Activated CD4-positive, alpha-beta T cell treated with anti-CD3 and anti-CD28 coated beads for 24 hours (primary cell): ENCODE measurements at regions not wholly inside any gene's neighbourhood (a gene's known extent, or its start where the extent isn't known, plus 50 kb on each side); places are given as distances from the start of the nearest gene placed in this dataset.
"Not testable (repeated sequence)": the region's sequence is repeated elsewhere in the genome, so short reads cannot be mapped to it uniquely, and the experiment has no call there.

ENCODE experiments used
- DNase-seq, 2 donors: peaks; one replicate each; pipeline ENCODE4 v3.0.0-alpha.2; 2020; ENCODE audit warnings: low read depth in 2 of 2

DNA sequence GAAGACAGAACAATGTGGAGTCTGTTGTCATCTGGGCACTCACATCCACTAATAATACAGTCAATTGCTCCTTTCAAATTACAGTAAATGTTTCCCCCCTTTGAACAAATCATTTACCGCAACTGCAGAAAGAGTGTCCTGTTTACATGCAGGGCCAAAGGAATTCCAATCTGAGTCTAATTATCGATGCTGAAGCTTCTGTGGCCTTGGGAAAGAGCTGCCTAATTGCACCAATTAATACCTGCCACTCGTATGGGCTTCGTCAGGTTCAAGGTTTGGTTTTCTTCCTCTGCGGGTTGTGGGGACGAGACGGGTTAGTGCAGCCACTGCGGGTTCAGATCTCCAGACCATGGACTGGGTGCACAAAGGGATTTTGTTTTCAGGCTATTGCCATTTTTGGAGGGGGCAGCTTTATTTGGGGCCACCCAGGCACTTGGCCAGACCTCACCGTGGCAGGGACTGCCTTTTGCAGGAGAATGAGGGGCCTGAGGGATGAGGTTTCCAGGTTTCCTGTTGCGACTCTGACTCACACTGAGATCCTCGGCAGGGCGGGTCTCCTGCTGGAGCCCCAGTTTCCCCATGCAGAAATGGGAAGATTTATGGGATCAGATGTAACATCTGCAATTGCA is 147.6 kb downstream of the MIAT start:
- DNase-seq: no peak

DNA sequence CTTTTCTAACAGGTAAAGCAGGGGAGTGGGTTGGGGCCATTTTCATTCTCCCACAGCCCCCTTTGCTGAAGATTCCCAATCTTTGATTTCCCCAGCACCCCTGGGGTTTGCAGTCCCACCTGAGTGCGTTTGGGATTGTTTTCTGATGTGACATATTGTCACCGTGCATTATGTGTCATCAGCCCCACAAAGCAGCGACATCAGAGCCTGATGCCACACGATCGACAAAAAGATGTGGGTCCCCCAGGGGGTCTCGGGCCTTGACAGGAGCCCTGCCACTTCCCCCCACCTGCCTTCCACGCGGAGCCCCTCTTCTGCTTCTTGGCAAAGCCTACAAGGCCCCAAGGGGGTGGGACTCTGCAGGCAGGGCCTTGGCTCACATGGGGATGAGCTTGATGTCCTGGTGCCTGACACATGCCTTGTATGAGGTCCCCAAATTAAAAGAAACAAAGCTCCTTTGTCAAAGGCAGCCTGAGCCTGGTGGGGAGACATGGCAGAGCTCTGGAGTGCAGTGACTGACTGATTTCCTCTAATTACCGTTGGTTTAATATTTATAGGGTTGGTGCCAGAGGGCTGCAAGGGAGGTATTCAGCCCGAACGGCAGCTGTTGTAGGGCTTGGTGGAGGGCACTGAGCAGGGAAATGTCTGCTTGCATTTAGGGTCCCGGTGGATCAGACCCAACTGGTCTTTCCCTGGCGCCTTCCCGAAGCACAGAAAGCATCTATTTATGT is 149.2 kb downstream of the MIAT start:
- no peak for DNase-seq

- DNase-seq: no peak
Measured at GRCh38 chr22:26811647-26811992, 154.2 kb downstream of the MIAT start.

DNA sequence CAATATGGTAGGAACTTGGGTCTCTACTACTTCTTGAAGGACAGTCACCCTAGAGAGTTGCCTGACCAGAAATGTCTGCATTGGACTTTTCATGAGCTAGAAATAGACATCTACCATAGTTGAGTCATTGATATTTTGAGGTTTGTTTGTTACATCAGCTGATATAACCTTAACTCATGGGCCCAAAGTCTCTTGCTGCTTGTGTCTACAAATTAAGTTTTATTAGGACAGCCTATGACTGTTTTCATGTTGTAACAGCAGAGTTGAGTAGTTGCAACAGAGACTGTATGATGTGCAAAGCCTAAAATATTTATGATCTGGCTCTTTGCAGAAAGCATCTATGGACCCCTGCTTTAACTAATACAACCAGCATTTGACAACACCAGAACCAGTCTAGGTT is 155.3 kb downstream of the MIAT start:
- DNase-seq: no peak

DNA sequence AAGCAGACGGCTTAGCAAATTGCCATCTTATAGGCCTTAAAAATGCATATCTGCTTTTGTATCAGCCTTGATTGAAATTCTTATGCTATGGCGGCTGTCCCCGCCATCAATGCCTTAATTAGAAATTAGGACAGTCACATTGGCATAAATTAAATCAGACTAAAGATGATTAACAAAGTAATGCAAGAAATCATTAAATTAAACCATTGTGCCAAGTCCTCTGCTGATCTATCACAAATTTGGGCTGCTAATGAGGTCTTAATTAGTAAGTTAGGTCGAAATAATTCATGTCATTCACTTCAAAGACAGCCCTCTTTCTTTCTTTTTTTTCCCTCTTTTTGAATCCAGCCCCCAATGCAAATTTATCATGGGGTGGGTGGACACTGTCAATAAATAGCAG is 159.3 kb downstream of the MIAT start:
- DNase-seq: no peak

DNA sequence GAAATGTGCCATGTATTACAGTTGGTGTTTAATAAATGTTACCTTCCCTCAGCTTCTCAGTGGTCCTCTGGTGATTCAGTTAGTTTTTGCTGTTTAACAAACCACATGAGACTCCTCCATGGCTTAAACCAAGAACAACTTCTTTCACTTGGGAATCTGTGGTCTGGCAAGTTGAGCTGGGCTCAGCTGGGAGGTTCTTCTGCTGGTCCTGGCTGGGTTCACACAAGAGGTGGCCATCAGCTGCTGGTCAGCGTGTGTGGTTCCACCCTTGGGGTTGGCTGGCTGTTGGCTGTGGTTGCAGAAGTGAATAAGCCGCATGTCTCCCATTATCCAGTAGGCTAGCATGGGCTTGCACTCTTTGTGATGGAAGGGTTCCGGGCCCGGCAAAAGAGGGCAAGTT is 160.5 kb downstream of the MIAT start:
- no peak for DNase-seq

- DNase-seq: no peak
Measured at GRCh38 chr22:26821854-26822253, 164.5 kb downstream of the MIAT start.

GRCh38 chr22:26822313-26822712 is 164.9 kb downstream of the MIAT start:
- DNase-seq: no peak

DNA sequence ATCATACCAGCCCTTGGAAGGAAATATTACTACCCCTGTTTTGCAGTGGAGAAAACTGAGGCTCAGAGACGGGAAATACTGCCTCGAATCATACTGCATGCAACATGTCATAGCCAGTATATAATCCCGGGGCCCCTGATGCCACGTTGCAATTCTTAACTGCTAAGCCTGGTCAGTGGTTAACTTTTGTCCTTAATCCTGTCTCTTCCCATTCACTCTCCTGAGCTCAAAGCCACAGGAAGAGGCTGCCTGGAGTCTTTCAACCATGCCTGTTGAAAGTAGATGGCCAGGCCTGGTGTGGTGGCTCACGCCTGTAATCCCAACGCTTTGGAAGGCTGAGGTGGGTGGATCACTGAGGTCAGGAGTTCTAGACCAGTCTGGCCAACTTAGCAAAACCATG is 166.6 kb downstream of the MIAT start:
- DNase-seq: no peak

DNA sequence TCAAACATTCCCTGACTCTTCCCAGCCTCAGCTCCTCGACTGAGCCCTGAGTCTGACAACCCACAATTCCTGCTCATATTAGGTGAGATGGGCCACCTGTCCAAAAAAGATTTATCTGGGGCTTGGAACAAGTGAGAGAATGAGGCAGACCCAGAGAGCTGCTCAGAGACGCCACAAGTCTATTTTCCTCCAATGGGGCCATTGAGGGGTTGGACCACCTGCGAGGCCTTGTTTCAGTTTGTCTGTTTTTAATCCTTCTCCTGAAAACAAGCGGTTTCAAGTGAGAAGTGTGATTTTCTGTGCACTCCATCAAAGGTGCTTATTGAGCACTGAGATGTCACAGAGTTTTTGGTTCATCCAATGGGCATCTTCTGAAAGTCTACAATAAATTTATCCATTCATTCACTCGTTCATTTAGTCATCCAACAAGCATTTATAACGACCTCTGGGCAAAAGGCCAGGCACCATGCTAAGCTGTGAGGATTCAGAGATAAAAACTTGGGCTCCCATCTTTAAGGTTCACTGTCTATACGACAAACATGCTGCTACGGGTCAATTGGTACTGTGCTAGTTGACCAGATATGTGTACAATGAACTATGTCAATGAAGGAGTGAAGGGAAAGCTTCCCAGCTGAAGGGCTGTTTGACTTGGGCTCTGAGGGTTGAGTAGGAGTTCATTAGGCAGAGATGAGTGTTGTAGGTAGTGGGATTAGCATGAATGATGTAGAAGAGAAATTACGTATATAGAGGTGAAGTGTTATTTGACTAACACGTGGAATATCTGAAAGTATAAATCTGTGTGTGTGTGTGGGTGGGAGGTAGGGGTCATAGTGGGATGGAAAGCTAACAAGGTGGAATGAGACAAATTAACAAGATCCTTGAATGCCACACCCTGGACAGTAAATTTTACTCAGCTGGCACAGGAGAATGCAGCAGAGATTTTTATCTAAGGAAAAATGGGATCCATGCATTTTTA is 168.9 kb downstream of the MIAT start:
- no peak for DNase-seq

DNA sequence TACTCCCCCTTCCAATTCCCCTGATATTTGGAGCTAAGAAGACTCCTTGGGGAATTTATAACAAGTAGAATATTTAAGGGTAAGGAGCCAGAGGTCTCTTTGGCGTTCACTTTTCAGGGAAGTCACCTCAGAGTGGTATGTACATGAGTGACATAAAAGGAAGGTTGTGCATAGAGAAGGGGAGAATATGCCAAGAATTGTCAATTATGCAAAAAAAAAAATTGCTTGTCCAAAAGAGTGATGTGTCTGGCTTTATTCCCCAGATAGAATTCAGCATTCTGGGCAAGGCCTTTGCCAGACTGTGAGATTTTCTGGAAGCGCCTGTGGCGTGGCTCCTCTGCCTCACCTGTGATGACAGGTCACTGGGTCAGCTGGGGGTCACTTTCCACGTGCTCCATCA is 170.2 kb downstream of the MIAT start:
- DNase-seq: no peak

- no peak for DNase-seq
Measured at GRCh38 chr22:26828311-26828710, 170.9 kb downstream of the MIAT start.

DNA sequence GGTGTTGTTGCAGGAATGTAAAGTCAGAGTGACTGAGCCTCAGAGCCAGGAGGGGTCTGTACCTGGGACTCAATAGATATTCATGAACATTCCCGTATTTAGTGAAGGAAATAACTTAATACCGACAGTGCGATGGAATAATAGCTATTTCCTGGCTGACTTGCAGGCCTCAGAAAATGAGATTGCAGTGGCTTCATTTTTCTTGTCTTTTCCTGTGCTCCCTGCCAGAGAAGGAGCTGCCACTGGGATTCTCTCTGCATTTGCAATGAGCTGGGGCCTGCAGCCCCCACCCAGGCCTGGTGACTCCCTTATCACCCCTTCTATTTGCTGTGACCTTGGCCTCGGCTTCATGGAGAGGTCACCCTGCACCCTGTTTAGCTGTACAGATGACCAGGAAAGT is 173.4 kb downstream of the MIAT start:
- no peak for DNase-seq

DNA sequence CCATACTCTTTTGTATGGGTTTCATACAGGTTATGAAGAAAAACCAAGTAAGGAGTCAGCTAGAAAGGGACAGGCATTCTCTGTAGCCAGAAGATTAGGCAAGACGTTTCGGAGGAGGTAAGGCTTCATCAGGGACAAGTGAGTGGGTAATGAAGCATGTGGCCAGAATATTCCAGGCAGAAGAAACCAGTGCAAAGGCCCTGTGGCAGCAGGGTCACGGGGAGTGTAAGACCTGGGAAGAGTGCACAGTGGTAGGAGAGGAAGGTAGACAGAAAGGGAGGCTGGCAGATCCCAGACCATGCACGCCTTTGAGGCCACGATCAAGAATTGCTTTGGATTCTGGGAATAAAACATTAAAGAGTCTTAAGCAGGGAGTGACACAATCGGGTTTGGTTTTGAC is 177.6 kb downstream of the MIAT start:
- DNase-seq: no peak

DNA sequence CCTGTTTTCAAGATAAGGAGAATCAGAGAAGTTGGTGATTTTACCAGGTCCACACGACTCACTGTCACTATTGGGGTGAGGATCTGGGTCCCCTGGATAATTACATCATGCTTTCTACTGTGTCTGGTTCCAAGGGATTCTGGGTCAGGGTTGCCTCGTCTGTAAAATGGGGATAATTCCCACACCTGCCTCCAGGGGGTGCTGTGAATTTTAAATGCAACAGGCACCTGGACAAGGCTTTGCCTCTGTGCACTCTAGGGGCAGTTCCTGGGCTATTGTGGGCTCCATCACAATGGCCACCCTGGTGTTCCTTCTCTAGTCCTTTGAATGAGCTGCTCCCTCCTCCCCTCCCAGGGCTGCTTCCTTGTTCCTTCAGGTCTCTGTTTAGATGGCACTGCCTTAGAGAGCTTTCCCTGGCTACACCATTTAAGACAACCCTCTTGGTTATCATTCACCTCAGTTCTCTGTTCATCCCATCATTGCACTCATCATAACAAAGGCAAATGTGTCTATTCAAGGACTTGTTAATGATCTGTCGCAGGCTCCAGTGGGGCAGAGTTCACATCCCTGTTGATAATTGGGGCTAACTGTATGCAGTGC is 178.6 kb downstream of the MIAT start:
- peak; percentile 24 to 54 for DNase-seq

DNA sequence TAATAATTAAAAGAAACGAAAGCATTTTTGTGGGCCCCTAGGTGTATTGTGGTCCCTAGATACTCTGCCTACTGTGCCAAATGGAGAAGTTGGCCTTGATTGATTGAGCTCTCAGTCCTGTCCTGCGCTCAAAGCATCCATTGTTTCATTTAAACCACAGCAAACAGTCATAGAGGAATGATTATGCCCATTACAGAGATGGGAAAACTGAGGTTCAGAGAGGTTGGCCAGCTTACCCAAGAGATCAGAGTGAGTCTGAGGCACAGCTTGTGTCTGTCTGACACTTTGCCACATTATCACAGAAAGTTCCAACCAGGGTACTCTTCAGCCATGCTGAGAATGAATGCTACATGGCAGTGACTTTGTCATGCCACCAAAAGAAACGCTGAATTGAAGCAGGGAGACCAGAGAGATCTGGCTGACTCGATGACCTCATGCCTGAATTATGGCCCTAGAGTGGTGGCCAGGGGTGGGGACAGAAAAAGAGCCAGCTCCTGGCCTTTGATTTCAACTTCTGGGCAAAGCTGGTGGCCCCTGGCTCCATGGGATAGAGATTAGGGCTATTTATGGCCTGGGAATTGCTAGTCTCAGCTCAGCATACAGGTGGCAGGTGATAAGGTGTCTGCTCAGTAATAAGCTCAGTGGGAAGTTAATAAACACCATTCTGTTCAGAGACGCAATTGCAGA is 180.5 kb downstream of the MIAT start:
- DNase-seq: no peak

- DNase-seq: no peak
Measured at GRCh38 chr22:26838471-26838825, 181.1 kb downstream of the MIAT start.

- no peak for DNase-seq
Measured at GRCh38 chr22:26839216-26839615, 181.8 kb downstream of the MIAT start.

DNA sequence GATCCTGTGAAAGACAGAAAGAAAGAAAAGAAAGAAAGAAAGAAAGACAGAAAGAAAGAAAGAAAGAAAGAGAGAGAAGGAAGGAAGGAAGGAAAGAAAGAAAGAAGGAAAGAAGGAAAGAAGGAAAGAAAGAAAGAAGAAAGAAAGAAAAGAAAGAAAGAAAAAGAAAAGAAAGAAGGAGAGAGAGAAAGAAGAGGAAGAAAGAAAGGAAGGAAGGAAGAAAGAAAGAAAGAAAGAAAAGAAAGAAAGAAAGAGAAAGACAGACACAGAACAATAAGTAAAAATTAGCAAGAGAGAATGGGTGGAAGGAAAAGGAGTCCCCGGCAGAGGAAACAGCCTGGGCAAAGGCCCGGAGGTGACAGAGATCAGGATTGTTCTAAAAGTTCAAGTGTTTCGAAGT is 183.4 kb downstream of the MIAT start:
- not testable (repeated sequence) for DNase-seq

GRCh38 chr22:26842103-26842502 is 184.7 kb downstream of the MIAT start:
- no peak for DNase-seq

GRCh38 chr22:26845021-26845743 is 187.8 kb downstream of the MIAT start:
- no peak for DNase-seq
